Activated naive CD4-positive, alpha-beta T cell (primary cell): ENCODE measurements at regions not wholly inside any gene's neighbourhood (a gene's known extent, or its start where the extent isn't known, plus 50 kb on each side); places are given as distances from the start of the nearest gene placed in this dataset.

ENCODE experiments used
- DNase-seq, 4 experiments: peaks; one replicate each; lab custom pipeline; 2025; lab: John Stamatoyannopoulos, UW

DNA sequence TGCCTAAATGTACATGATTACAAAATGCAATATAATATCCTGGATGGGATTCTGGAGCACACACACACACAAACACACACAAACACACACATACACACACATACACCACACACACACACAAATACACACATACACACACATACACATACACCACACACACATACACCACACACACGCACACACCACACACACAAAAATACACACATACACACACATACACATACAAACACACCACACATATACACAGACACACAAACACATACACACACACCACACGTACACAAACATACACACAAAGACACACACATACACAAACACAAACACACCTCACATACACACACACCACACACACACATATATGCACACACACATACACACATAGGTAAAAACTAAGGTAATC is 134.6 kb upstream of the SYNDIG1 start:
- DNase-seq, result no peak

- DNase-seq, result no peak
Measured at GRCh38 chr20:24332956-24333355, 136.5 kb upstream of the SYNDIG1 start.

DNA sequence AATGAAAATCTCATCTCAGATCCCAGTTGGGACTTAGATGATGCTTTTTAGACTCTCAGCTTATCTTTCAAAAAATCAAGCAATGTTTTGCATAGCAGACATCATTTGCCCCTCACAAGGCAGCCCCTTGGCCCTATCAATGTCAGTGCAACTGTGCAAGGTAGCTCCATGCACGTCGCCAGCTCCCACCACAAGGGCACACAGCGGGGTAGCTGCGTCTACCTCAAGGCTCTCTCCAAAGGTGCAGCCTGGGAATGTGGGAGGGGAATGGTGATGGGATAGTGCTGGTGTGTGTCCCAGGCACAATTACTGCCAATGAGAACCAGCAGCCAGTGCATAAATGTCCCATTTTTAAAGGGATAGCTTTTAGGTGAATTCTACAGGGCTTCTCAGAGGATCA is 137.5 kb upstream of the SYNDIG1 start:
- no peak for DNase-seq

DNA sequence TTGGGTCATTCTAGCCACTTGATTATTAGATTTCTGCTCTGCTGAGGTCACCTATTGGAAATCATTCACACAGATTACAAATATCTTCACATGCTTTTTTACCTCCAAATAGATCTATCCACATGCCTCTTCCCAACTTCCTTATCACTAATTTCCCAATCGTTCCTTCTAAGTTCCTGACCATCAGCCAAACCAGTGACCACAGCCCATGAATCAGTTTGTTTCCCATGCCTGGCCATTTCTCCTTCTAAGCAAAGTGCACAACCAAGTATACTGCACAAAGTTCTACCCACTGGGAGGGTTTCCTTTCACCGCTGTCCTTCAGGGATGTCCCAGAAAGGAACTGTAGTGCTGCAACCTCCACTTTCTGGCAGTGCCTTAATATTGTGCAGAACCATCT is 140.5 kb upstream of the SYNDIG1 start:
- DNase-seq, result no peak

DNA sequence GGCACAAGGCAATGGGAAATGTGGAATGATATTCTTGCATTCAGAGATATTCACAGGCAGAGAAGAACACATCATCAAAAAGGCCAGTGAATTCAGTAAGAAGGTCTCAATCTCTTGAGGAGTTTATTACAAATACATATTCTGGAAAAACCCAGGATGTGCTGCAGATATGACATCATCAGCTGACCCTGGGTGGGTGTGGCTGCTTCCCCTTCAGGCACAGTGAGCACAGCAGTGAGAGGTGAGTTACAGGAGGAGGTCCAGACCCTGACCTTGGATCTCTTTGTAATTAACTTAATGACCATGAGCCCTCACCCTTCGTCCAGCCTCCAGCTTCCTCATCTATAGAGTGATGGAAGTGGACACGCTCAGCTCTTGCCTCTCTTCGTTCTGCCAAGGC is 147.5 kb upstream of the SYNDIG1 start:
- no peak for DNase-seq

GRCh38 chr20:24318569-24319352 is 150.7 kb upstream of the SYNDIG1 start:
- no peak for DNase-seq

DNA sequence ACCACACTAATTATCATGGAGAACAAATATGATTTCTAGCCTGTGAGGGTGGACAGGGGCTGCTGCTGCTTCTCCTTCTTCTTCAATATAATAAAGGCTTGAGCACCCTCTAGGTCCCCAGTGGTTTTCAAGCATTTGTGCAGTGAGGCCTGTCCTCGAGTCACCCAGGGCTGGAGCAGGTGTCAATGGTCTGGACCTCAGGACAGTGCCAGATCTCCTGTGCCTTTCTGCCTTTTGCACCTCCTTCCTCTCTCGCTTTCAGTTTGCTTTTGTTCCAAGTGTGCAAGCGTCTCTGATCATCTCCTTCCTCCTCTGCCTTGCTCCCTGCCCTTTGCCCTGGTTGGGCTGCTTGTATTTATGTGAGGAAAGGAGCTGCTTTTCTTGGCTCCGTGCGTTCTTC is 152.2 kb upstream of the SYNDIG1 start:
- DNase-seq, result no peak

- no peak for DNase-seq
Measured at GRCh38 chr20:24316731-24317130, 152.7 kb upstream of the SYNDIG1 start.

DNA sequence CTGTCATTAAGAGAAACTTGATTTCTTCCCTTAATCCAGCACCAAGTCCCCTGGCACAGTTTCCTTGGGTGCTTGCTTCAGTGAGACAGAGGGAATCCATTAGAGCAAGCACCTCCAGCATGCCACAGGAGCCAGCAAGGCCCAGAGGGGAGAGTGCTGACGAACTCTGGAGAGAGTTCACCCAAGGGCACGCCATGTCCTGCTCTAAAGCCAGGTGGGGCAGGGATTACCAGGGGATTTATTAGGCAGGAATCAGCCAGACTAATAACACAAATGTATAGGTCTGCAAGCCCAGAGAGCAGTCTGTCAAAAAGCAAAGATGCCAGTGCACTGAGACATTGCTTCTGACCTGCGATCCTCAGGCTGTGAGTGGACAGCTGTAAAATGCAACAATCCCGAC is 155.4 kb upstream of the SYNDIG1 start:
- DNase-seq, result no peak

- DNase-seq, result no peak
Measured at GRCh38 chr20:24309596-24309995, 159.8 kb upstream of the SYNDIG1 start.

DNA sequence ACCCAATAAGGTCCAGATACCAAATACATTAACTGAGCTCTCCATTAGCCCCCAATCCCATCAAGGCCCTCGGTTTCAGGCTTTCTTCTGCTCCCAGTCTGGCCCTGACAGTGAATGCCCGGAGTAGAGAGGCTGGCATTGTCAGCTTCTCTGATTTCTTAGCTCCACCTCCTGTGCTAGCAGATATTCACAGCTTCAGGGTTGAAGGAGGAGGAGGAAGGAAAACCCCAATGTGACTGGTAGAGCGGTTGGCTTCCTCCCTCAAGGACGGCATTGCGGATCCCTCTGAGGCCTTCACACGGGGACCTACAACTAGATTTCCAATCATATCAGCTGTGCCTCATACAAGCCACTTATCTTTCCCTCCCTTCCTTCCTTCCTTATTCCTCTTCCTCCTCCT is 164.1 kb upstream of the SYNDIG1 start:
- no peak for DNase-seq

GRCh38 chr20:24304291-24304690 is 165.1 kb upstream of the SYNDIG1 start:
- no peak for DNase-seq

DNA sequence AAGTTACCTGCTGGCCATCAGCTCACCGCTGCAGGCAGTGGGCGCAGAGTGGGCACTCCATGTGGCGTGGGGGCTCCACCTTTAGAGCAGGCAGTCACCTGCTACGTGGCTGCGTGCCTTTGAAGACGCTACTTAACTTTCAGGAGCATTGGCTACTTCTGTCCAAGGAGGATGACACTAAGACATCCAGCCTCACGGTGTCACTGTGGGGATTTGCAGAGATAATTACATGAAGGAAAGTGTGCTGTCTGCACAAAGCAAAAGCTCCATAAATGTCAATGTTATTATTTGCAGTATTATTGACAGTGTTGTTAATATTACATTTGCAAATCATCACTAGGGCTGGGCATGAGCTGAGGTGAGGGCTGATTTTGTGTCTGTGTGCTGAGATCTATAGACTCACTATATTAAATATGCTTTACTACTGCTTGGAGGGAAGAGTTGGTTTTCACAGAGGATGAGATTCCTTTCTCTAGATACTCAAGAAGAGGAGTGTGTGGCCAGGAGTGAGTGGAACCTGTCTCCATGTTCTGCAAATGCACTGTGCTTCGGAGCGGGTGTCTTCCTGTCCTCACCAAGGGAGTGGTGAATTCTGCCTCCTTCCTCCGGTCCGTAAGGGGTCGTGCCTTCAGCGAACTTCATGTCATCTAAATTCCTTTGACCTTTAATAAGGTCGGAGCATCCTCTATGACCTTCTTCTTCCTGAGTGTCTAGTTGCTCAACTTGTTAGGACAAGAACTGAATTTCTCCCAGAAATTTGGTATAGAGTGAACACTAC is 165.8 kb upstream of the SYNDIG1 start:
- no peak for DNase-seq

GRCh38 chr20:24297993-24298392 is 171.4 kb upstream of the SYNDIG1 start:
- no peak for DNase-seq

DNA sequence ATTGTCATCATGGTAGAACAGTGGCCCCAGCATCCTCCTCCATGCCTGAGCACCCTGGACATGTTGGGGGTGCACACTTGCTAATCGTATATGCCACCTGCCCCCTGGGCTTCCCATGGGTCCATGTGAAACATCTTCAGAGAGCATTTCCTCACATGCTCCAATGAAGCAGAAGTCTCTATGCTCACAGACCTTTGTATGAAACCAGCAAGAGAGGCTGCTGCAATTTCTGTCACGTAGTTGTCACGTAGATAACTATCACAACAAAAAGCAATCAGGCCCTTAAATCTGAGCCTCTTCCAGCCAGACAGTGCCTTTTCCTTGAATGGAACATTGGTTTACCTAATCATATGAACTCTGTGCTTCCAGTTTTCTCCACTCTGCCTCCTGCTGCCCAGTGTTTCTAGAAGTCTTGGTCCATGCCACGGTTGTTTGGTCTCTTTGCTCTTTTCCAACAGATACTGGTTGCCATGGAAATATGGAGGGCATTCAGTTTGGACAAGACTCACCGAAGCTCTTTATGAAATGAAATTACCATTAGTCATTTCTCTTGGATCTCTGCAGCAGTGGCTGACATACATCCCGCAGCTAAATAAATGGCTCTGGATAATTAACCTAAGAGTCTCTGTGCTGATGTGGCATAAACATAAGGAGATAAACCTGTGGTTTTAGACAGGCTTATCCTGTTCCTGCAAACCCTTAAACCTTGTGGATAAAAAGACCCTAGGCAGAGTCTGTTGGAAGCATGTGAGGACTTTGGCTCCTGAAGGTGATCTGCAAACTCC is 172.8 kb upstream of the SYNDIG1 start:
- DNase-seq, result no peak

GRCh38 chr20:24291014-24291413 is 178.4 kb upstream of the SYNDIG1 start:
- DNase-seq, result no peak

DNA sequence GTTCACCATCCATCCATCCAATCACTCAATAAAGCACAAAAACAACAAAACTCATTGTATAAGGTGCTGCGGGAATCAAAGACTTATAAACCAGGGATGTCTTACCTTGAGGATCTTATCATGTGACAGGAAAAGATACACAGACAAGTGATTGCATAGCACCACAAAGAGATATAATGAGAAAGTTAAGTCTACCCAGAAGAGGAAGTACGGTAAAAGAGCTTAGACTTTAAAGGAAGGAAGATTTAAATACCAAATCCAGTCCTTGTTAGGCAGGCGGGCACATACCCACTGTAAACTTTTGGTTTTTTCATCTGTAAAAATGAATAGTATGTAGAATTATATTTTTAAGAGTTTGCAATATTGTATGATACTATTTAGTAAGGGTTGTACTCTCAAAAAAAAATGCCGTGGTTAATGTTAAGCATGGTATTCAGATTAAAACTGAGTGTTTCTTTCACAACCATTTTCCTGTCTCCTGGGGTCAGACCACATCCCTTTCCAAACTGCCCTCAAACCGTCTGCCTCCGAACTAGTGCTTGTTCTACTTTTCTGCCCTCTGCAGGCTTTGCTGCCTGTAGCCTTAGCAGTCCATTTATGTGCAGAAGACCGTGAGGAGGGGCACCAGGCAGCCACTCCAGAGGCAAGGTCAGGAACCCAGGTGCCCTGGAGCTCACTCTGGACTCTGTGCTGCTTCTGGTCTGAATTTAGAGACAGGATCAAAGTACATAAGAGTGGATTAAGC is 179.5 kb upstream of the SYNDIG1 start:
- no peak for DNase-seq

DNA sequence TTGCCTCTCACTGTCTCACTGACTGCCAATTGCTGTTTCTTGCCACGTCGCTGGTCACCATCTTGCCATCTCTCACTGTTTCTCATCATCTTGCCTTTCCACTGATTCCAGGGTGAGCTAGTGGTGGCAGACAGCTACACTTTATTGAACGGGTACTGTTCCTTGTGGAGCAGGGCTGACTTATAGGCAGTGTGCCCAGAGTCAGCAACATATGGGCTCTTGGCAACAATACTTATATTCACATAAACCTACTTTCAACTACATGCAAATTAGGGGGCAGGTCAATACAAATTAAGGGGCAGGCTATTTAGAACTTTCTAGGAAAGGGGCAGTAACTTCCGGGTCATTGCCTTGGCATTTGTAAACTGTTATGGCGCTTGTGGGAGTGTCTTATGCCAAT is 186.2 kb upstream of the SYNDIG1 start:
- no peak for DNase-seq

- DNase-seq, result no peak
Measured at GRCh38 chr20:24277196-24277595, 192.2 kb upstream of the SYNDIG1 start.

- DNase-seq, result no peak
Measured at GRCh38 chr20:24275946-24276705, 193.3 kb upstream of the SYNDIG1 start.

DNA sequence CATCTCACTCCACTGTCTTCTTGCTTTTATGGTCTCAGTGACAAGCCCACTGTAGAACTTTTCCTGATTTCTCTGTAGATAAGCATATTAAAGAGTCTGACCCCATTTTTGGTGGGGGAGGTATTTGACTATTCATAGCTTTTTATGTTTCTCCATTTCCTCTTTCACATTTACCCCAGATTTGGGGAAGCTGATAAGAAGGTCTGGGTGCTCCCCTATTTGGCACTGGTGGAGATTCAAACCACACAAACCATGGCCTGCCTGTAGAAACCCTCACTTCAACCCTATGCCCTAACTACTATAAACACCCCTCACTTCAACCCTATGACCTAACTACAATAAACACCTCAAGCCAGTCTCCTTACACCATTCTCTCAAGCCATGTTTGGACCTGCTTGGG is 196.2 kb upstream of the SYNDIG1 start:
- DNase-seq, result no peak
